ENCODE measurements at regions not wholly inside any gene's neighbourhood (a gene's known extent, or its start where the extent isn't known, plus 50 kb on each side); places are given as distances from the start of the nearest gene placed in this dataset.

DNA sequence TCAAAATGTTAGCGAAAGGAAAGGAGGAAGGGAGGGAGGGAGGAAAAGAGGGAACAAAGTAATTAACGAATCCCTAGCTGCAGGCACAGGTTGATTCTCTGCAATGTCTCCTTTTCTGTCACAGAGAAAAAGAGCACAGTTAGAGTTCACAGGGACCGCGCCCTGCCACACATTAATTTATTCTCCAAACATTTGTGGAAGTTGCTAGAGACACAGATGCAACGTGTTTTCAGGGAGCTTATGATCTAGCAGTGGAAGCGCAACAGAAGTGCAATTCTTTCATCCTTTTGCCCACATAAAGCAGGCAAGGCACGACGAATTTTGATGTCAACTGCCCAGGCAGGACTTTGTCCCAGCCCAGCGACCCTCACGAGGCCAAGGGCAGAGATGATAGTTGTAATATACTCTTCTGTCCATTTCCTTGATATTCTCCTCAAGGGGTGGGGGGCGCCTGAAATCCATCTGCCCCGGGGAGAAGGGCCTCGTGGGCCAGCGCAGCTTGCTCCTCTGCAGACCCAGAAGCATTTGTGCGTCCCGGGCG, 101.7 kb upstream of the ZNF438 start:
- TF ChIP-seq, protein P1, sequence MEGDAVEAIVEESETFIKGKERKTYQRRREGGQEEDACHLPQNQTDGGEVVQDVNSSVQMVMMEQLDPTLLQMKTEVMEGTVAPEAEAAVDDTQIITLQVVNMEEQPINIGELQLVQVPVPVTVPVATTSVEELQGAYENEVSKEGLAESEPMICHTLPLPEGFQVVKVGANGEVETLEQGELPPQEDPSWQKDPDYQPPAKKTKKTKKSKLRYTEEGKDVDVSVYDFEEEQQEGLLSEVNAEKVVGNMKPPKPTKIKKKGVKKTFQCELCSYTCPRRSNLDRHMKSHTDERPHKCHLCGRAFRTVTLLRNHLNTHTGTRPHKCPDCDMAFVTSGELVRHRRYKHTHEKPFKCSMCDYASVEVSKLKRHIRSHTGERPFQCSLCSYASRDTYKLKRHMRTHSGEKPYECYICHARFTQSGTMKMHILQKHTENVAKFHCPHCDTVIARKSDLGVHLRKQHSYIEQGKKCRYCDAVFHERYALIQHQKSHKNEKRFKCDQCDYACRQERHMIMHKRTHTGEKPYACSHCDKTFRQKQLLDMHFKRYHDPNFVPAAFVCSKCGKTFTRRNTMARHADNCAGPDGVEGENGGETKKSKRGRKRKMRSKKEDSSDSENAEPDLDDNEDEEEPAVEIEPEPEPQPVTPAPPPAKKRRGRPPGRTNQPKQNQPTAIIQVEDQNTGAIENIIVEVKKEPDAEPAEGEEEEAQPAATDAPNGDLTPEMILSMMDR (conservative IDR thresholded peaks at IDR 0.05; ENCODE audit: low read depth in 2 of 2), result no peak
- TF ChIP-seq EZH2 (IDR thresholded peaks at IDR 0.05; ENCODE audit: low read depth, unreplicated experiment) (no peak), POLR2AphosphoS5 (IDR thresholded peaks at IDR 0.05; ENCODE audit: low read depth) (peak; percentile 16; the same call in 1 of the 2 replicates)
